ENCODE measurements at regions not wholly inside any gene's neighbourhood (a gene's known extent, or its start where the extent isn't known, plus 50 kb on each side); places are given as distances from the start of the nearest gene placed in this dataset.

- TF ChIP-seq POLR2A (IDR thresholded peaks at IDR 0.05) (no peak), CTCF (IDR thresholded peaks at IDR 0.05 in 4 of 5, conservative IDR thresholded peaks at IDR 0.05 in 1 of 5) (no peak)
Observed at GRCh38 chr7:116384936-116385635, 114.5 kb upstream of the CAV2 start.

Measured in gastrocnemius medialis (tissue), 4 donors.